Thyroid gland (tissue), 4 donors: ENCODE measurements at regions not wholly inside any gene's neighbourhood (a gene's known extent, or its start where the extent isn't known, plus 50 kb on each side); places are given as distances from the start of the nearest gene placed in this dataset.

Experiments
- DNase-seq, 2 donors: peaks; one replicate each; pipeline ENCODE4 v3.0.0-alpha.2; 2019
- H3K27ac ChIP-seq, 3 donors: fragments of 200-600 bp; sonication (generic); 1 replicate in 2 of 3; 2 replicates in 1 of 3; pipeline ENCODE4 v1.5.1; 2016 to 2019; ENCODE audit warnings: mild to moderate bottlenecking in 1 of 3, moderate library complexity in 1 of 3
- H3K27me3 ChIP-seq: fragments of 200-600 bp; sonication (generic); one replicate; pipeline ENCODE4 v1.5.1; 2019
- H3K36me3 ChIP-seq, 2 donors: fragments of 200-600 bp; sonication (generic); one replicate each; pipeline ENCODE4 v1.5.1; 2016 to 2019
- H3K4me1 ChIP-seq, 2 donors: fragments of 200-600 bp; sonication (generic); one replicate each; pipeline ENCODE4 v1.5.1; 2017 to 2019
- H3K4me3 ChIP-seq, 3 donors: fragments of 200-600 bp; sonication (generic); replicated peaks in 1 of 3; 1 replicate in 2 of 3; 2 replicates in 1 of 3; pipeline ENCODE4 v1.5.1; 2016; ENCODE audit warnings: mild to moderate bottlenecking in 1 of 3
- H3K9me3 ChIP-seq: fragments of 200-600 bp; sonication (generic); one replicate; pipeline ENCODE4 v1.5.1; 2017
- CTCF ChIP-seq, 6 experiments: fragments of 200-600 bp in 3 of 6; fragments of 450-650 bp in 3 of 6; sonication (generic) in 3 of 6; IDR thresholded peaks; one replicate each; pipeline ENCODE4 v1.5.1; 2016 to 2019; ENCODE audit warnings: antibody characterized with exemption in 6 of 6, mild to moderate bottlenecking in 2 of 6, inconsistent platforms in 1 of 6, moderate library complexity in 1 of 6
- POLR2A ChIP-seq, 2 donors: fragments of 450-650 bp; IDR thresholded peaks; one replicate each; pipeline ENCODE4 v1.6.1; 2017; ENCODE audit warnings: antibody characterized with exemption in 2 of 2, mild to moderate bottlenecking in 2 of 2, moderate library complexity in 1 of 2
- WGBS, 2 donors: methylation state at CpG; one replicate each; pipeline ENCODE4 v1.1.5; 2017; 5-methylcytosine and 5-hydroxymethylcytosine counted together
- intact Hi-C: fragments of 100-400 bp; cut with DNase I; formaldehyde crosslinking; loops from one replicate; pipeline ENCODE4 v1.15.1; 2023

- WGBS, 2 donors: 51 to 52% methylated on average over 14 of the region's 14 CpGs
- no peak for DNase-seq
Observed at GRCh38 chr9:126151031-126151685, 175.5 kb upstream of the MVB12B start.

GRCh38 chr9:126151686-126152134 is 174.9 kb upstream of the MVB12B start:
- no peak overlapping the region for H3K27ac ChIP-seq
- intact Hi-C loops: no loop called here
- DNase-seq: no peak

More at GRCh38 chr9:126151031-126151685, 175.5 kb upstream of the MVB12B start:
- intact Hi-C loops: no loop called here
- no peak overlapping the region for H3K4me3 ChIP-seq
- no peaks in the 10 kb centered on the region for H3K27me3 ChIP-seq
- no peaks in the 10 kb centered on the region for H3K4me1 ChIP-seq
- H3K36me3 ChIP-seq: no peaks in the 10 kb centered on the region
- no peak overlapping the region for H3K27ac ChIP-seq
- no peaks in the 10 kb centered on the region for H3K9me3 ChIP-seq
- TF ChIP-seq CTCF (IDR thresholded peaks at IDR 0.05): no peak
- TF ChIP-seq POLR2A (IDR thresholded peaks at IDR 0.05): no peak

GRCh38 chr9:126152622-126153362 is 173.8 kb upstream of the MVB12B start:
- no peak for DNase-seq
- no peaks in the 10 kb centered on the region for H3K4me1 ChIP-seq
- H3K27me3 ChIP-seq: no peaks in the 10 kb centered on the region
- H3K36me3 ChIP-seq: no peaks in the 10 kb centered on the region
- 81% methylated on average over 3 of the region's 3 CpGs for WGBS, 2 donors
- intact Hi-C loops: no loop called here
- TF ChIP-seq CTCF (IDR thresholded peaks at IDR 0.05) (no peak), POLR2A (IDR thresholded peaks at IDR 0.05) (no peak)
- no peak overlapping the region for H3K27ac ChIP-seq
- no peaks in the 10 kb centered on the region for H3K9me3 ChIP-seq
- H3K4me3 ChIP-seq: no peak overlapping the region

More at GRCh38 chr9:126151686-126152134, 174.9 kb upstream of the MVB12B start:
- Histone ChIP-seq H3K27me3 (no peaks in the 10 kb centered on the region), H3K4me1 (no peaks in the 10 kb centered on the region), H3K4me3 (no peak overlapping the region), H3K9me3 (no peaks in the 10 kb centered on the region), H3K36me3 (no peaks in the 10 kb centered on the region)
- no peak for TF ChIP-seq POLR2A (IDR thresholded peaks at IDR 0.05)
- 23 to 27% methylated on average over 5 of the region's 5 CpGs for WGBS, 2 donors

- H3K27ac ChIP-seq: no peak overlapping the region
- intact Hi-C loops: no loop called here
- TF ChIP-seq CTCF (IDR thresholded peaks at IDR 0.05): no peak
- no peak for TF ChIP-seq POLR2A (IDR thresholded peaks at IDR 0.05)
- no peak for DNase-seq
- no peaks in the 10 kb centered on the region for H3K36me3 ChIP-seq
- WGBS, 2 donors: 67 to 74% methylated on average over 6 of the region's 6 CpGs
- no peak overlapping the region for H3K4me3 ChIP-seq
- no peaks in the 10 kb centered on the region for H3K9me3 ChIP-seq
- H3K4me1 ChIP-seq: no peaks in the 10 kb centered on the region
- no peaks in the 10 kb centered on the region for H3K27me3 ChIP-seq
Observed at GRCh38 chr9:126153382-126153781, 173.2 kb upstream of the MVB12B start.

- 79 to 85% methylated on average over 10 of the region's 10 CpGs for WGBS, 2 donors
- no peak overlapping the region for H3K4me3 ChIP-seq
- H3K4me1 ChIP-seq: no peaks in the 10 kb centered on the region
- H3K27ac ChIP-seq: no peak overlapping the region
- H3K36me3 ChIP-seq: no peaks in the 10 kb centered on the region
- no peak for DNase-seq
- H3K27me3 ChIP-seq: no peaks in the 10 kb centered on the region
- intact Hi-C loops: no loop called here
- TF ChIP-seq POLR2A (IDR thresholded peaks at IDR 0.05): no peak
- no peak for TF ChIP-seq CTCF (IDR thresholded peaks at IDR 0.05)
- H3K9me3 ChIP-seq: no peaks in the 10 kb centered on the region
Observed at GRCh38 chr9:126154182-126154827, 172.3 kb upstream of the MVB12B start.
